IMR-90 (cell line): ENCODE measurements at regions not wholly inside any gene's neighbourhood (a gene's known extent, or its start where the extent isn't known, plus 50 kb on each side); places are given as distances from the start of the nearest gene placed in this dataset.

Experiments
- CEBPB ChIP-seq: IDR thresholded peaks from 2 replicates; pipeline ENCODE4 v1.6.1; 2012; ENCODE audit warnings: low read depth, low read length, improper control_type of control experiment
- CHD1 ChIP-seq: IDR thresholded peaks from 2 replicates; pipeline ENCODE4 v1.6.1; 2012; ENCODE audit warnings: low read depth, low read length, improper control_type of control experiment
- MAFK ChIP-seq: IDR thresholded peaks from 2 replicates; pipeline ENCODE4 v1.6.1; 2012; ENCODE audit warnings: low read depth, low read length, improper control_type of control experiment
- MXI1 ChIP-seq: IDR thresholded peaks from 2 replicates; pipeline ENCODE4 v1.6.1; 2012; ENCODE audit warnings: low read depth, mild to moderate bottlenecking, low read length, moderate library complexity, borderline replicate concordance
- POLR2A ChIP-seq: IDR thresholded peaks from 2 replicates; pipeline ENCODE4 v1.6.1; 2012; ENCODE audit warnings: mild to moderate bottlenecking, low read depth, low read length
- RFX5 ChIP-seq: IDR thresholded peaks from 2 replicates; pipeline ENCODE4 v1.8.0; 2012; ENCODE audit warnings: low read depth, mild to moderate bottlenecking, low read length, moderate library complexity
- TF ChIP-seq, protein P1 (sequence below): conservative IDR thresholded peaks from 2 replicates; pipeline ENCODE4 v1.5.1; 2012; ENCODE audit warnings: mild to moderate bottlenecking, low read depth, low read length, improper control_type of control experiment

DNA sequence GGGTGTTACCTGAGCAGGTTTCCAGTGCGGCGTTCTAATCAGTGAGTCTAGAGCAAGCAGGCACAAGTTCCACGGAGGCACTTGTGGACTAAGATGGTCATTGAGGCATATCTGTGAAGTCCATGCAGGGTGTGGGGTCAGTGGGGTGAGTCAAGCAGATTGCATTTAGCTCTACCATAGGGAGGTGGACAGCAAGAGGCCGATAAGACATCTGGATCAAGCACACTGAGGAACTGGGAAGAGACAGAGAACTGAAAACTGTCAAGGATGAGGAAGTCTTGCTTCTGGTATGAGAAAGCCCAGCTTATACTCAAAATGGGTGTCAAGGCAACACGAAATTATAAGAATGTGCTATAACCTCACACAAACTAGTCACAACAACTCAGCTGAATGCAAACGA, 61.2 kb upstream of the SLC39A10 start:
- no peak for TF ChIP-seq POLR2A
- TF ChIP-seq MAFK: no peak
- TF ChIP-seq, protein P1, sequence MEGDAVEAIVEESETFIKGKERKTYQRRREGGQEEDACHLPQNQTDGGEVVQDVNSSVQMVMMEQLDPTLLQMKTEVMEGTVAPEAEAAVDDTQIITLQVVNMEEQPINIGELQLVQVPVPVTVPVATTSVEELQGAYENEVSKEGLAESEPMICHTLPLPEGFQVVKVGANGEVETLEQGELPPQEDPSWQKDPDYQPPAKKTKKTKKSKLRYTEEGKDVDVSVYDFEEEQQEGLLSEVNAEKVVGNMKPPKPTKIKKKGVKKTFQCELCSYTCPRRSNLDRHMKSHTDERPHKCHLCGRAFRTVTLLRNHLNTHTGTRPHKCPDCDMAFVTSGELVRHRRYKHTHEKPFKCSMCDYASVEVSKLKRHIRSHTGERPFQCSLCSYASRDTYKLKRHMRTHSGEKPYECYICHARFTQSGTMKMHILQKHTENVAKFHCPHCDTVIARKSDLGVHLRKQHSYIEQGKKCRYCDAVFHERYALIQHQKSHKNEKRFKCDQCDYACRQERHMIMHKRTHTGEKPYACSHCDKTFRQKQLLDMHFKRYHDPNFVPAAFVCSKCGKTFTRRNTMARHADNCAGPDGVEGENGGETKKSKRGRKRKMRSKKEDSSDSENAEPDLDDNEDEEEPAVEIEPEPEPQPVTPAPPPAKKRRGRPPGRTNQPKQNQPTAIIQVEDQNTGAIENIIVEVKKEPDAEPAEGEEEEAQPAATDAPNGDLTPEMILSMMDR: no peak
- no peak for TF ChIP-seq CEBPB
- no peak for TF ChIP-seq CHD1
- no peak for TF ChIP-seq MXI1
- TF ChIP-seq RFX5: no peak
